ENCODE measurements at regions not wholly inside any gene's neighbourhood (a gene's known extent, or its start where the extent isn't known, plus 50 kb on each side); places are given as distances from the start of the nearest gene placed in this dataset.

GRCh38 chr4:57865264-57865663, 755.1 kb upstream of the IGFBP7 start:
- Histone ChIP-seq H2BK5ac (ENCODE audit: low read depth, low read length, poor library complexity, severe bottlenecking) (no peak overlapping the region), H2BK120ac (ENCODE audit: low read depth, low read length) (no peak overlapping the region), H3K9ac (ENCODE audit: low read length) (no peak overlapping the region), H3K14ac (ENCODE audit: low read length in 2 of 2) (no peak overlapping the region), H2BK15ac (ENCODE audit: low read depth, poor library complexity, severe bottlenecking) (no peak overlapping the region), H2BK12ac (ENCODE audit: low read length in 2 of 2) (no peak overlapping the region), H2AFZ (ENCODE audit: low read depth, low read length) (no peak overlapping the region), H3K79me1 (replicated peaks; ENCODE audit: low read length, poor library complexity, severe bottlenecking) (no peaks in the 10 kb centered on the region), H3K4me1 (ENCODE audit: control insufficient read depth, insufficient read depth, low read depth, low read length) (no peaks in the 10 kb centered on the region), H3K27ac (ENCODE audit: low read length, poor library complexity, severe bottlenecking) (no peak overlapping the region), H2AK5ac (ENCODE audit: low read length, severe bottlenecking) (no peak overlapping the region), H3K27me3 (ENCODE audit: control insufficient read depth in 1 of 2, insufficient read depth in 1 of 2, low read length in 2 of 2) (no peaks in the 10 kb centered on the region), H3K4ac (ENCODE audit: low read depth in 1 of 2, low read length in 2 of 2) (no peak overlapping the region), H3K23ac (ENCODE audit: low read length in 2 of 2) (no peak overlapping the region), H4K8ac (ENCODE audit: low read length) (no peak overlapping the region), H3K36me3 (ENCODE audit: control insufficient read depth in 1 of 2, insufficient read depth in 2 of 2, low read depth in 1 of 2, low read length in 2 of 2) (no peaks in the 10 kb centered on the region), H4K91ac (ENCODE audit: low read length) (no peak overlapping the region), H3K4me3 (ENCODE audit: insufficient read depth in 1 of 2, low read depth in 1 of 2, low read length in 2 of 2) (no peak overlapping the region), H3K9me3 (ENCODE audit: control insufficient read depth, low read length) (no peaks in the 10 kb centered on the region), H3K18ac (ENCODE audit: low read depth in 1 of 2, low read length in 2 of 2) (no peak overlapping the region), H3K4me2 (ENCODE audit: low read length, poor library complexity, severe bottlenecking) (no peak overlapping the region)
- DNase-seq = no peak
- WGBS = 70% methylated on average over 1 of the region's 1 CpG

GRCh38 chr4:57854748-57855147, 744.6 kb upstream of the IGFBP7 start:
- H3K79me1 ChIP-seq (replicated peaks; ENCODE audit: low read length, poor library complexity, severe bottlenecking) = no peaks in the 10 kb centered on the region
- H3K23ac ChIP-seq (ENCODE audit: low read length in 2 of 2) = no peak overlapping the region
- no peaks in the 10 kb centered on the region for H3K27me3 ChIP-seq (ENCODE audit: control insufficient read depth in 1 of 2, insufficient read depth in 1 of 2, low read length in 2 of 2)
- no peaks in the 10 kb centered on the region for H3K9me3 ChIP-seq (ENCODE audit: control insufficient read depth, low read length)
- H2BK120ac ChIP-seq (ENCODE audit: low read depth, low read length) = no peak overlapping the region
- WGBS = 65% methylated on average over 2 of the region's 3 CpGs
- no peak overlapping the region for H2BK12ac ChIP-seq (ENCODE audit: low read length in 2 of 2)
- no peak overlapping the region for H3K14ac ChIP-seq (ENCODE audit: low read length in 2 of 2)
- H4K8ac ChIP-seq (ENCODE audit: low read length) = no peak overlapping the region
- H2BK15ac ChIP-seq (ENCODE audit: low read depth, poor library complexity, severe bottlenecking) = no peak overlapping the region
- H3K27ac ChIP-seq (ENCODE audit: low read length, poor library complexity, severe bottlenecking) = peak overlapping the region; percentile 53
- DNase-seq = peak; percentile 4
- peak overlapping the region in 1 of 2 experiments; percentile 33 for H3K4me3 ChIP-seq (ENCODE audit: insufficient read depth in 1 of 2, low read depth in 1 of 2, low read length in 2 of 2)
- H3K36me3 ChIP-seq (ENCODE audit: control insufficient read depth in 1 of 2, insufficient read depth in 2 of 2, low read depth in 1 of 2, low read length in 2 of 2) = no peaks in the 10 kb centered on the region
- no peak overlapping the region for H2AK5ac ChIP-seq (ENCODE audit: low read length, severe bottlenecking)
- no peaks in the 10 kb centered on the region for H3K4me1 ChIP-seq (ENCODE audit: control insufficient read depth, insufficient read depth, low read depth, low read length)
- H3K9ac ChIP-seq (ENCODE audit: low read length) = no peak overlapping the region
- H2AFZ ChIP-seq (ENCODE audit: low read depth, low read length) = no peak overlapping the region
- H2BK5ac ChIP-seq (ENCODE audit: low read depth, low read length, poor library complexity, severe bottlenecking) = no peak overlapping the region
- no peak overlapping the region for H4K91ac ChIP-seq (ENCODE audit: low read length)
- H3K4ac ChIP-seq (ENCODE audit: low read depth in 1 of 2, low read length in 2 of 2) = no peak overlapping the region
- no peak overlapping the region for H3K18ac ChIP-seq (ENCODE audit: low read depth in 1 of 2, low read length in 2 of 2)
- peak overlapping the region; percentile 2 for H3K4me2 ChIP-seq (ENCODE audit: low read length, poor library complexity, severe bottlenecking)

GRCh38 chr4:57850141-57850540, 740.0 kb upstream of the IGFBP7 start:
- no peak overlapping the region for H3K14ac ChIP-seq (ENCODE audit: low read length in 2 of 2)

GRCh38 chr4:57832083-57832482, 721.9 kb upstream of the IGFBP7 start:
- no peaks in the 10 kb centered on the region for H3K36me3 ChIP-seq (ENCODE audit: control insufficient read depth in 1 of 2, insufficient read depth in 2 of 2, low read depth in 1 of 2, low read length in 2 of 2)

More at GRCh38 chr4:57850141-57850540, 740.0 kb upstream of the IGFBP7 start:
- no peak overlapping the region for H2BK12ac ChIP-seq (ENCODE audit: low read length in 2 of 2)
- H4K91ac ChIP-seq (ENCODE audit: low read length) = no peak overlapping the region
- no peak overlapping the region for H2BK5ac ChIP-seq (ENCODE audit: low read depth, low read length, poor library complexity, severe bottlenecking)
- no peaks in the 10 kb centered on the region for H3K36me3 ChIP-seq (ENCODE audit: control insufficient read depth in 1 of 2, insufficient read depth in 2 of 2, low read depth in 1 of 2, low read length in 2 of 2)
- no peaks in the 10 kb centered on the region for H3K9me3 ChIP-seq (ENCODE audit: control insufficient read depth, low read length)
- H3K27me3 ChIP-seq (ENCODE audit: control insufficient read depth in 1 of 2, insufficient read depth in 1 of 2, low read length in 2 of 2) = no peaks in the 10 kb centered on the region
- H2AK5ac ChIP-seq (ENCODE audit: low read length, severe bottlenecking) = no peak overlapping the region
- H3K9ac ChIP-seq (ENCODE audit: low read length) = no peak overlapping the region
- no peak for DNase-seq
- no peak overlapping the region for H3K18ac ChIP-seq (ENCODE audit: low read depth in 1 of 2, low read length in 2 of 2)
- H3K4me2 ChIP-seq (ENCODE audit: low read length, poor library complexity, severe bottlenecking) = no peak overlapping the region
- no peaks in the 10 kb centered on the region for H3K79me1 ChIP-seq (replicated peaks; ENCODE audit: low read length, poor library complexity, severe bottlenecking)
- no peak overlapping the region for H3K27ac ChIP-seq (ENCODE audit: low read length, poor library complexity, severe bottlenecking)
- no peak overlapping the region for H3K4ac ChIP-seq (ENCODE audit: low read depth in 1 of 2, low read length in 2 of 2)
- no peak overlapping the region for H2AFZ ChIP-seq (ENCODE audit: low read depth, low read length)
- H3K23ac ChIP-seq (ENCODE audit: low read length in 2 of 2) = no peak overlapping the region
- H4K8ac ChIP-seq (ENCODE audit: low read length) = no peak overlapping the region
- H2BK15ac ChIP-seq (ENCODE audit: low read depth, poor library complexity, severe bottlenecking) = no peak overlapping the region
- no peak overlapping the region for H3K4me3 ChIP-seq (ENCODE audit: insufficient read depth in 1 of 2, low read depth in 1 of 2, low read length in 2 of 2)
- H3K4me1 ChIP-seq (ENCODE audit: control insufficient read depth, insufficient read depth, low read depth, low read length) = no peaks in the 10 kb centered on the region
- no peak overlapping the region for H2BK120ac ChIP-seq (ENCODE audit: low read depth, low read length)

More at GRCh38 chr4:57832083-57832482, 721.9 kb upstream of the IGFBP7 start:
- 83% methylated on average over 2 of the region's 2 CpGs for WGBS
- Histone ChIP-seq H2BK12ac (ENCODE audit: low read length in 2 of 2) (no peak overlapping the region), H2AK5ac (ENCODE audit: low read length, severe bottlenecking) (no peak overlapping the region), H3K4ac (ENCODE audit: low read depth in 1 of 2, low read length in 2 of 2) (no peak overlapping the region), H3K14ac (ENCODE audit: low read length in 2 of 2) (no peak overlapping the region), H3K4me2 (ENCODE audit: low read length, poor library complexity, severe bottlenecking) (no peak overlapping the region), H2AFZ (ENCODE audit: low read depth, low read length) (no peak overlapping the region), H4K91ac (ENCODE audit: low read length) (no peak overlapping the region), H3K27ac (ENCODE audit: low read length, poor library complexity, severe bottlenecking) (no peak overlapping the region), H3K79me1 (replicated peaks; ENCODE audit: low read length, poor library complexity, severe bottlenecking) (no peaks in the 10 kb centered on the region), H3K18ac (ENCODE audit: low read depth in 1 of 2, low read length in 2 of 2) (no peak overlapping the region), H2BK120ac (ENCODE audit: low read depth, low read length) (no peak overlapping the region), H2BK15ac (ENCODE audit: low read depth, poor library complexity, severe bottlenecking) (no peak overlapping the region), H3K4me1 (ENCODE audit: control insufficient read depth, insufficient read depth, low read depth, low read length) (no peaks in the 10 kb centered on the region), H4K8ac (ENCODE audit: low read length) (no peak overlapping the region), H3K27me3 (ENCODE audit: control insufficient read depth in 1 of 2, insufficient read depth in 1 of 2, low read length in 2 of 2) (no peaks in the 10 kb centered on the region), H3K4me3 (ENCODE audit: insufficient read depth in 1 of 2, low read depth in 1 of 2, low read length in 2 of 2) (no peak overlapping the region), H3K23ac (ENCODE audit: low read length in 2 of 2) (no peak overlapping the region), H3K9me3 (ENCODE audit: control insufficient read depth, low read length) (no peaks in the 10 kb centered on the region), H3K9ac (ENCODE audit: low read length) (no peak overlapping the region), H2BK5ac (ENCODE audit: low read depth, low read length, poor library complexity, severe bottlenecking) (no peak overlapping the region)
- no peak for DNase-seq

All from mesenchymal stem cell (in vitro differentiated cells and primary cell).